Fibroblast of mammary gland (primary cell): ENCODE measurements at regions not wholly inside any gene's neighbourhood (a gene's known extent, or its start where the extent isn't known, plus 50 kb on each side); places are given as distances from the start of the nearest gene placed in this dataset.
A peak's percentile ranks its signal among the peaks of the same experiment; 100 is the strongest.

Experiments used
- DNase-seq: peaks from one replicate; pipeline ENCODE4 v3.0.0-alpha.2; 2010; ENCODE audit warnings: low read depth
- H3K4me3 ChIP-seq: 2 replicates; pipeline ENCODE4 v1.5.1; 2011; ENCODE audit warnings: low read depth, mild to moderate bottlenecking, low read length, moderate library complexity; ENCODE audit not compliant: control insufficient read depth
- CTCF ChIP-seq: conservative IDR thresholded peaks from 2 replicates; pipeline ENCODE4 v1.5.1; 2011; ENCODE audit warnings: low read depth, low read length, inconsistent platforms; ENCODE audit not compliant: control insufficient read depth, insufficient read depth

GRCh38 chr11:45538939-45539338 lies 126.5 kb downstream of the CHST1 start:
- DNase-seq: peak; percentile 49
- no peak overlapping the region for H3K4me3 ChIP-seq
- no peak for TF ChIP-seq CTCF

GRCh38 chr11:45538363-45538762 lies 127.1 kb downstream of the CHST1 start:
- peak; percentile 12 for TF ChIP-seq CTCF
- DNase-seq: peak; percentile 22
- H3K4me3 ChIP-seq: no peak overlapping the region

GRCh38 chr11:45537614-45538013 lies 127.8 kb downstream of the CHST1 start:
- no peak overlapping the region for H3K4me3 ChIP-seq
- DNase-seq: peak; percentile 61
- no peak for TF ChIP-seq CTCF

- H3K4me3 ChIP-seq: no peak overlapping the region
- TF ChIP-seq CTCF: no peak
- no peak for DNase-seq
Measured at GRCh38 chr11:45535033-45535432, 130.4 kb downstream of the CHST1 start.

GRCh38 chr11:45534132-45534531 lies 131.3 kb downstream of the CHST1 start:
- no peak overlapping the region for H3K4me3 ChIP-seq
- no peak for DNase-seq
- no peak for TF ChIP-seq CTCF

GRCh38 chr11:45532546-45532945 lies 132.9 kb downstream of the CHST1 start:
- TF ChIP-seq CTCF: no peak
- H3K4me3 ChIP-seq: no peak overlapping the region
- DNase-seq: no peak

- no peak for DNase-seq
- no peak overlapping the region for H3K4me3 ChIP-seq
- no peak for TF ChIP-seq CTCF
Measured at GRCh38 chr11:45530776-45531175, 134.6 kb downstream of the CHST1 start.
